Activated CD4-positive, CD25-positive, alpha-beta regulatory T cell treated with anti-CD3 and anti-CD28 coated beads, Interleukin-2, amount 50 U/mL, for 24 hours (primary cell): ENCODE measurements at regions not wholly inside any gene's neighbourhood (a gene's known extent, or its start where the extent isn't known, plus 50 kb on each side); places are given as distances from the start of the nearest gene placed in this dataset.

ENCODE experiments used
- ATAC-seq, 2 donors: fragments of 150-1000 bp; cut with Tn5 transposase; one replicate each; pipeline ENCODE4 v1.10.0; 2021; ENCODE audit warnings: mild to moderate bottlenecking in 1 of 2, moderate library complexity in 1 of 2

DNA sequence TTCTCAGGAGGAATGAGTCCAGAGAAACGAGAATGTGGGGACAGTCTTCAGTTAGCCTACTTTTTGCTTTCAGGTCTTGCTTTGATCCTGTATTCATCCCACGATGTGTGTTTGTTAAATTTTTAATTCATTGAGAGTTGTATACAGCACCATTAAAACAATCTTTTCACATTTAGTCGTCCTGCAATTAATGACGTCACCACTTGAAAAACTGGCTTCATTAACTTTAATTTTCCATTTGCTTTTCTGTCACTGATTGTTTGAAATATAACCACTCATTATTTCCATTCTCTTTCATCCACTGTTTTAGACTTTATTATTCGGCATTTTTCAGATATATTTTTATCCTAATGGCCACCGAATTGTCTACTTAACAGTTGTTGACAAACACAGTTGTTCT, 146.9 kb downstream of the TFEC start:
- no peak for ATAC-seq

GRCh38 chr7:115881476-115881875, 149.1 kb downstream of the TFEC start:
- ATAC-seq = no peak

- no peak for ATAC-seq
These were observed 151.4 kb downstream of the TFEC start for GRCh38 chr7:115879171-115879570.

DNA sequence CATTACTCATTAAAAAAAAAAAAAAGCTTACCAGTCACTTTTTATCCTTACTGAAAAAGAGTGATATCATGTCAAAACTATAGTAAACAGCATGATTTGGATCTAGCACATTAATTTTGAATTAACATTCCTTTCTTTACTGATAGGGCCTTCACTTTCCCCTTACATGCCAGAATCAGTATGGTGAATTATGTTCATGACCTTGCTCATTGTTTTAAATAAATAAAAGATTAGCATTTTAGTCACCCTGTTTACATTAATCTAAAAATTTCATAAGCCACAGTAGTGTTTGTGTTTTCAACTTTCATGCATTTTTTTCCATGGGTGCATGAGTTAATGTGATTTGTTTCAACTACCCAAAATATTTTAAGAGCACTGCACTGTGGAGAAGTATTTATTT, 160.8 kb downstream of the TFEC start:
- ATAC-seq = no peak

- ATAC-seq = no peak
These were observed 161.4 kb downstream of the TFEC start for GRCh38 chr7:115869190-115869589.

- ATAC-seq = no peak
These were observed 162.2 kb downstream of the TFEC start for GRCh38 chr7:115868369-115868768.

DNA sequence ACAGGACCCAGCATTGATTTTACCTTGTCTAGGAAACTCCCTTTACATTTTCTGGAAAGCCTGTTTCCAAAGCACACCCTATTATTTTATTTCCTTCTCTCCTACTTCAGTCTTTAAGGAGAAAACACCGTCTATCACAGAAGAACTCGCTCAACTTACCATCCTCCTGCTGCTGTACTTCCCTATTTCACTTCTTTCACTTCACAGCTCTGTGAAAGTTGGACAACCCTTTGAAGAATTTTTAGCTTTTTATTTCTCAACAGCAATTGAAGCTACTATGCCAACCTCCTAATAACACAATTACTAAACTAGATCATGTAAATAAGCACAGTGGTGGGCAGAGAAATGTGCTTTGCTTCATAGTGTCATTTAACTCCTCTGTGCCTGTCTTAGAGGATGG, 166.5 kb downstream of the TFEC start:
- no peak for ATAC-seq

GRCh38 chr7:115851291-115851690, 179.3 kb downstream of the TFEC start:
- no peak for ATAC-seq

DNA sequence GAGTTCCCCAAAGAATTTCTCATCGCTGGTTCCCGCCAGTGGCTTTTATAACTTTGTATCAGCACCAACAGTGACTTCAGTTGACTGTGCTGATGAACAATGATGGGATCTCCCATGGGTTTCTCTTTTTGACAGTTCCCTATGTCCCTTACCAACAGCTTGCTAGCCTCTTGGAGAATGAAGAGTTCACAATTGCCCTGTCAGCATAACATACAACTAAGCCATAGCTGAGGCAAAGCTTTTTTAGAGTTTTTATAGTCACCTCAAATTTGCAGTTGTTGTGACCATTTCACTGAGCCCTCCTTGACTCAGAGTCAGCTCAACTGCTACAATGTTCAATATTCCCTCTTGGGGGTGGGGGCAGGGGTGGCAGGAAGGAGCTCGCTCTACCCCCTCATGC, 179.8 kb downstream of the TFEC start:
- no peak for ATAC-seq

DNA sequence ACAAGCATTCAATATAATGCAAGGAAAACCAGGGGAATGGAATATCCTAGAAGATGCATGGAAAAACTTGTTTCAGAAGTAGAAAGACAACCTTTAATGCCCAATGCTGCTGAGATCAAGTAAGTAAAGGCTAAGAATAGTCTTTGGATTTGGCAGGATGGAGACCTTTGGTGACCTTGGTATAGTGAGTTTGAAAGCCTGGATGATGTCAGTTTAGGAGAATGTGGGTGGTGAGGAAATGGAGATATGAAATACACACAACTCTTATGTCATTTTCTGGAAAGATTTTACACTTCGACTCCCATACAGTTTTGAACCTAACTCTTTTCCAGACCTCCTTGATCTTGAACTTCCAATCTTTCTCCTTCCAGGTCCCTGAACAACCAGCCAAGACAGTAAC, 185.7 kb downstream of the TFEC start:
- ATAC-seq = no peak

- ATAC-seq = no peak
These were observed 189.9 kb downstream of the TFEC start for GRCh38 chr7:115840702-115841101.

DNA sequence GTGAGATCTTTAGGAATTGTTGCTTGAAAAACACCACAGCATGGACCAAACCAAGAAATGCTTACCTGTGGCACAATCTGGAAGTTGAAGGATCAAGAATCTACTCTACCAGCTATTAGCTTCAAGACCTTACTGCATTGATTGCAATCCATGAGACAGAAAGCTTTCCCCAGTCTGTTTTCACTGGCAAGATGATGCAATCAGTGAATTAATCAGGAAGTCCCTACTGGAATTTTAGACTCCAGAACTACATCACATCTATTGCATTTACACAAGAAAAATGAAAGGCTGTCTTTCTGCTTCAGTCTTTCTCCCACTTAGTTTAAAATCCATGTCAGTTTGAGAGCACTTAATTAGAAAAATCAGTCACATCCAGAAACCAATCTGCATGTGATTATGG, 191.7 kb downstream of the TFEC start:
- no peak for ATAC-seq

DNA sequence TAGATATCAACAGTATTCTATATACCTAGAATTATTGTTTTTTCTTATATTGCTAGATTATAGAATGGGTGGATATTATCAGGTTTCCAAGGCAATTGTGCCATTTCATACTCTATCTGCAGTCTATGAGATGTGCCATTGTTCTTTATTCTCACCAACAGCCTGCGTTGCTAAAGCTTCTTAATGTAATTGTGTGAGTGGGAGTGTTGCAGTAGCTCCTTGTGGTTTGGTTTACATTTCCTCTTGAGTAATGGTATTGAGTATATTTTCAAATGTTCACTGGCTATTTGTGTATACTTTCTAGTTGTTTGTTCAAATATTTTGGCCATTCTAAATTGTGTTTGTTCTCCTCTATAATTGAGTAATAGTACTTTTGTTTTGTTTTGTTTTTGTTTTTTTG, 199.2 kb downstream of the TFEC start:
- no peak for ATAC-seq

DNA sequence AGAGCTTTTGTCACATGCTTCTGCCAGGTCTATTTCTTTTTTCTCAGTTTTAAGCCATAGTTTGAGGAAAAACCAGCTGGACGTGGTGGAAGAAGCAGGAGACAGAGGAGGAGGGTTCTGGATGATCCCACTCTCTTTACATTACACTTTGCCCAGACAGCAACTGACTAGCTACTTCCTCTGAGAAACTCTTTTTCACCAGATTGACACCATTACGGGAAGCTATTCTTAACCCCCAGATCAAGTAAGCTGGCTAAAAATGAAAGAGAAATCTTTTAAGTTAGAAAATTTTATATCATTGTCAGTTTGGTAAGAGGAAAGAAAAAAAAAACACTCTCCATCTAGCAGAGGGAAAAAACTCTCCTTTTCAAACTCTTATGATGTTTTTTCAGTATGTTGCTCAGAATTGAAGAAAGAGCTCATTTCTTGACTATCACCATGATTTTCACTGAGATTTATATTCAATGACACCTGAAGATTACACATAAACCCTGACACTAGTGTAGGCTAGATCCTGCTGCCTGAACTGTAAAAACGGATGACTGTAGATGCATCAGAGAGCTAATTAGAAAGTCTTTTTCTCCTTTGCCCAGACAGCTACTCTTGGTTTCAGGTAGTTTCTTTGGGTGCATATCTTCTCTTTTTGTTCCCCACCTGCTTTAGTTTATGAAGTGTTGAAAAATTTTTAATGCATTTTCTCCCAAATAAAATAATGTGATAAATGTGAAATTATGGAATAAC, 203.1 kb downstream of the TFEC start:
- no peak for ATAC-seq

- ATAC-seq = no peak
These were observed 205.0 kb downstream of the TFEC start for GRCh38 chr7:115825456-115826115.

DNA sequence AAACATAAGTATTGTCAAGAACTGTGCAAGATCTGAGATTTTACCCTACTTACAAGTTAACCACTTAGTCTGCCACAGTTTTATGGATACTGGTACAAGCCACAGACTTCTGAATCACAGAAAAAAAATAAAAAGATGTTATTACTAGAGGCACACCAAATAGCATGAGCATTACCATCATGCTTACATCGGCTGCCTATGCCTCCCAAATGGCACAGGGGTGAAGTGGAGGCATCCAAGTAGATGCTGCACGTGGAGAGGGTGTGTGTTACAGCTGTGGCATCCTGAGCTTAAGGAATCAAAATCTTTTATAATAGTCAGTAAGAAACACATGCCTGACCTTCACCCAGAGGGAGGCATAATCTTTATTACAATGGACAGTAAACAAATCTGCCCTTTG, 207.8 kb downstream of the TFEC start:
- no peak for ATAC-seq

GRCh38 chr7:115822380-115822779, 208.2 kb downstream of the TFEC start:
- no peak for ATAC-seq

- ATAC-seq = no peak
These were observed 214.1 kb downstream of the TFEC start for GRCh38 chr7:115816318-115816974.

- ATAC-seq = no peak
These were observed 217.8 kb downstream of the TFEC start for GRCh38 chr7:115812794-115813193.

DNA sequence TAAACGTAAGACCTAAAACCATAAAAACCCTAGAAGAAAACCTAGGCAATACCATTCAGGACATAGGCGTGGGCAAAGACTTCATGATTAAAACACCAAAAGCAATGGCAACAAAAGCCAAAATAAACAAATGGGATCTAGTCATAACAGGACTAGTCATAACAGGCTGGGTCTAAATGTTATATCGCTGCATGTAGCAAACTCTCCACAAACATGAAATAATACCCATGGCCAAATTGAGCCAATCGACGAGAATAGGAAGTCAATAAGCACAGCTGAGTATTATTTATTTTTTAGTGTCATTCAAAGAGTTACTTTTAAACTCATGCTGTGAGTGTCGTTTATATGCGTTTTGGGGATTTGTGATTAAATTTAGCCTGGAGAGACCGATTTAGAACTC, 225.1 kb downstream of the TFEC start:
- ATAC-seq = no peak

DNA sequence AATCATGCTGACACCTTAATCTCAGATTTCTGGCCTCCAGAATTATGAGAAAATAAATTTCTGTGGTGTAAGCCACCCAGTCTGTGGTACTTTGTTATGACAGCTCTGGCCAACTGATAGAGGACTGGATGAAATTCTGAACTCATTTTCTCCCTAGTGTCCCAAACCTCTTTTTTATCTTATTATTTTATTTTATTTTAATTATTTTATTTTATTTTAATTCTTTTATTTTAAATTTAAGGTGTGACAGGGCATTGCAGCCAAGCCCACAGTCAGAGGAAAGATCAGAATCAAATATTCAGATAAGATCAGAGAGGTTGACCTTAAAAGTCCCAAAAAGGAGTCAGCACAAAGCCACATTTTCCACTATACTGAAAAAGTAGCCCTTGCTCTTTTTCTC, 228.1 kb downstream of the TFEC start:
- ATAC-seq = no peak

GRCh38 chr7:115799430-115799829, 231.1 kb downstream of the TFEC start:
- ATAC-seq = no peak

DNA sequence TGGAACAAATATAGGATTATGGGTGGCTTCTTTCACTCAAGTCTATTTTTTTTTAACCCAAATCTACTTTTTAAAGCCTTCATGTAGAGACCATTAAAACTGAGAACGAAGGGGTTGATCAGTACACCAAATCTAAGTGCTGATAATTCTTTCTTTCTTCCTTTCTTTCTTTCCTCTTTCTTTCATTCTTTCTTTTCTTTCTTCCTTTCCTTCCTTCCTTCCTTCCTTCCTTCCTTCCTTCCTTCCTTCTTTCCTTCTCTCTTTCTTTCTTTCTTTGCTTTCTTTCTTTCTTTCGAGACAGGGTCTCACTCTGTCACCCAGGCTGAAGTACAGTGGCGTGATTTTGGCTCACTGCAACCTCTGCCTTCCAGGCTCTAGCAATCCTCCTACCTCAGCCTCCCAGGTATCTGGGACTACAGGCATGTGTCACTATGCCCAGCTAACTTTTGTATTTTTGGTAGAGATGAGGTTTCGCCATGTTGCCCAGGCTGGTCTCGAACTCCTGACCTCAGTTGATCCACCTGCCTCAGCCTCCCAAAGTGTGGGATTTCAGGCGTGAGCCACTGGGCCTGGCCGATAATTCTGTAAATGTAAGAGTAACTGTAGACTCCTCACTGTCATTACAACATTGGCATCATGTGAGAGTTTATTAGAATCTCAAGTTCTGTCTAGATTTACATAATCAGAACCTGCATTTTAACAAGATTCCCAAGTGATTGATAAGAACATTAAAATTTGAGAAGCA, 236.4 kb downstream of the TFEC start:
- ATAC-seq = no peak

DNA sequence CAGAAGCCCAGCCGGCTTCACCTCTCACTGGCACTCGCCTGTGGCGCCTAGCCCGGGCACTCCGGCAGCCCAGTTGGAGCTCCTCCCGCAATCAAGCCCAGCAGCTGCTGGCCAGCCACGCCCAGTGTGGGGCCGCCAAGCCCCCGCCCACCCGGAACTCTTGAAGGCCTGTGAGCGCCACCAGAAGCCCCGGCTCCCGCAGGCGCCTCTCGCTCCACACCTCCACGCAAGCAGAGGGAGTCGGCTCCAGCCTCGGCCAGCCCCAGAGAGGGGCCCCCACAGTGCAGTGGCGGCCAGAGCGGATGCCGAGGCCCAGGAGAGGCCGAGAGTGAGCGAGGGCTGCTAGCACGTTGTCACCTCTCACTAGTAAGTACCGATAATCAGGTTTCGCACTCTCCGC, 240.7 kb downstream of the TFEC start:
- no peak for ATAC-seq
